KBM-7 (cell line): ENCODE measurements at regions not wholly inside any gene's neighbourhood (a gene's known extent, or its start where the extent isn't known, plus 50 kb on each side); places are given as distances from the start of the nearest gene placed in this dataset.
A peak's percentile ranks its signal among the peaks of the same experiment; 100 is the strongest.
"Not testable (repeated sequence)": the region's sequence is repeated elsewhere in the genome, so short reads cannot be mapped to it uniquely, and the experiment has no call there.

Experiments
- DNase-seq: peaks from one replicate; pipeline ENCODE4 v3.0.0-alpha.2; 2015
- in situ Hi-C: fragments of 300-500 bp; cut with MboI; formaldehyde crosslinking; loops from 2 replicates; pipeline ENCODE4 v1.14.3; 2020; ENCODE audit warnings: low sequenced_read_pairs, low pct_unique_long_range_greater_than_20kb, mixed read lengths

- DNase-seq, result no peak
- in situ Hi-C loops, result no loop called here
These were observed 133.7 kb downstream of the TFPI2 start for GRCh38 chr7:93756890-93757289.

- in situ Hi-C loops, result no loop called here
- no peak for DNase-seq
These were observed 139.1 kb downstream of the TFPI2 start for GRCh38 chr7:93751421-93751820.

GRCh38 chr7:93750986-93751385, 139.6 kb downstream of the TFPI2 start:
- in situ Hi-C loops, result no loop called here

GRCh38 chr7:93747019-93747418, 143.5 kb downstream of the TFPI2 start:
- in situ Hi-C loops, result no loop called here
- DNase-seq, result no peak

More at GRCh38 chr7:93750986-93751385, 139.6 kb downstream of the TFPI2 start:
- DNase-seq, result no peak

- no peak for DNase-seq
- in situ Hi-C loops, result no loop called here
These were observed 151.1 kb downstream of the TFPI2 start for GRCh38 chr7:93739424-93739823.

GRCh38 chr7:93737953-93738352, 152.6 kb downstream of the TFPI2 start:
- no peak for DNase-seq
- in situ Hi-C loops, result no loop called here

- DNase-seq, result no peak
- in situ Hi-C loops, result no loop called here
These were observed 153.7 kb downstream of the TFPI2 start for GRCh38 chr7:93736668-93737369.

GRCh38 chr7:93728292-93728691, 153.8 kb upstream of the CALCR start:
- in situ Hi-C loops, result no loop called here
- no peak for DNase-seq

- no peak for DNase-seq
- in situ Hi-C loops, result no loop called here
These were observed 151.4 kb upstream of the CALCR start for GRCh38 chr7:93725954-93726353.

GRCh38 chr7:93723424-93724124, 149.1 kb upstream of the CALCR start:
- no peak for DNase-seq
- in situ Hi-C loops, result no loop called here

GRCh38 chr7:93720106-93720505, 145.6 kb upstream of the CALCR start:
- DNase-seq, result no peak
- in situ Hi-C loops, result no loop called here

GRCh38 chr7:93719546-93719945, 145.0 kb upstream of the CALCR start:
- DNase-seq, result no peak
- in situ Hi-C loops, result no loop called here

GRCh38 chr7:93717217-93717900, 142.8 kb upstream of the CALCR start:
- in situ Hi-C loops, result no loop called here
- no peak for DNase-seq

GRCh38 chr7:93715234-93715633, 140.7 kb upstream of the CALCR start:
- DNase-seq, result peak; percentile 48
- in situ Hi-C loops, result no loop called here

GRCh38 chr7:93711926-93712325, 137.4 kb upstream of the CALCR start:
- in situ Hi-C loops, result no loop called here
- no peak for DNase-seq

- DNase-seq, in situ Hi-C loops: not testable (repeated sequence)
These were observed 133.7 kb upstream of the CALCR start for GRCh38 chr7:93708255-93708654.

- in situ Hi-C loops, result no loop called here
- no peak for DNase-seq
These were observed 132.7 kb upstream of the CALCR start for GRCh38 chr7:93707249-93707648.

GRCh38 chr7:93706162-93706561, 131.6 kb upstream of the CALCR start:
- in situ Hi-C loops, DNase-seq: not testable (repeated sequence)

- no peak for DNase-seq
- in situ Hi-C loops, result no loop called here
These were observed 129.7 kb upstream of the CALCR start for GRCh38 chr7:93704217-93704616.

- DNase-seq, result no peak
- in situ Hi-C loops, result no loop called here
These were observed 123.4 kb upstream of the CALCR start for GRCh38 chr7:93697901-93698300.
